ENCODE measurements at regions not wholly inside any gene's neighbourhood (a gene's known extent, or its start where the extent isn't known, plus 50 kb on each side); places are given as distances from the start of the nearest gene placed in this dataset.

DNA sequence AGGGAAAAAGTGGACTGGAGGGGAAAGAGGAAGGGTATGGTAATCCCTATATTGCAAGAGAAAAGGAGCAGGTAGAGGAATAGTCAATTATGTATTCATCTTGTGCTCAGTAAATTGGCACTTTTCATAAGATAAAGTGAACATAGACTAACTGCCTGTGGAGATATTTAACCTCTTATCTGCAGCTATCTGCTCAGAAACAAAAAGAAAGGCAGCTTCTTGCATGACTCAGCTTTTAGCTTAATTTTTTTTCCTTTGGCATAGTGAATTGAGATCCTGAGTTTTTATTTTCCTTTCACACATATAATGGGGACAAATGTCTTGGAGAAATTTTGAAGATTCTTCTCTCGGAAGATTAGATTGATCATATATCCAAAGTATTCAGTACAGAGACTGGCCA is 127.6 kb upstream of the F3 start:
- DNase-seq = no peak
- POLR2A ChIA-PET (ENCODE audit: unreplicated experiment) = interaction anchor here (0.6 to 0.8 kb wide), 9 partner anchors 8 to 1702 kb away, joined by 3 to 11 read pairs (median 5); no protein-coding TSS in a partner anchor
- H3K79me2 ChIP-seq (ENCODE audit: low read depth) = no peaks in the 10 kb centered on the region
- no peak for TF ChIP-seq EZH2 (IDR thresholded peaks at IDR 0.05; ENCODE audit: low read depth)
- TF ChIP-seq, protein P1, sequence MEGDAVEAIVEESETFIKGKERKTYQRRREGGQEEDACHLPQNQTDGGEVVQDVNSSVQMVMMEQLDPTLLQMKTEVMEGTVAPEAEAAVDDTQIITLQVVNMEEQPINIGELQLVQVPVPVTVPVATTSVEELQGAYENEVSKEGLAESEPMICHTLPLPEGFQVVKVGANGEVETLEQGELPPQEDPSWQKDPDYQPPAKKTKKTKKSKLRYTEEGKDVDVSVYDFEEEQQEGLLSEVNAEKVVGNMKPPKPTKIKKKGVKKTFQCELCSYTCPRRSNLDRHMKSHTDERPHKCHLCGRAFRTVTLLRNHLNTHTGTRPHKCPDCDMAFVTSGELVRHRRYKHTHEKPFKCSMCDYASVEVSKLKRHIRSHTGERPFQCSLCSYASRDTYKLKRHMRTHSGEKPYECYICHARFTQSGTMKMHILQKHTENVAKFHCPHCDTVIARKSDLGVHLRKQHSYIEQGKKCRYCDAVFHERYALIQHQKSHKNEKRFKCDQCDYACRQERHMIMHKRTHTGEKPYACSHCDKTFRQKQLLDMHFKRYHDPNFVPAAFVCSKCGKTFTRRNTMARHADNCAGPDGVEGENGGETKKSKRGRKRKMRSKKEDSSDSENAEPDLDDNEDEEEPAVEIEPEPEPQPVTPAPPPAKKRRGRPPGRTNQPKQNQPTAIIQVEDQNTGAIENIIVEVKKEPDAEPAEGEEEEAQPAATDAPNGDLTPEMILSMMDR (conservative IDR thresholded peaks at IDR 0.05) = no peak
- H2AFZ ChIP-seq = peak overlapping the region; percentile 1; the same call in 1 of the 2 replicates
- no peaks in the 10 kb centered on the region; the same call in 1 of the 2 replicates for H3F3A ChIP-seq (ENCODE audit: insufficient read depth, low read depth)
- no peaks in the 10 kb centered on the region for H3K9me2 ChIP-seq (ENCODE audit: insufficient read depth)
- peak overlapping the region; percentile 14 for H3K4me2 ChIP-seq
- H3K4me3 ChIP-seq = no peak overlapping the region
- H4K20me1 ChIP-seq (ENCODE audit: insufficient read depth) = no peaks in the 10 kb centered on the region
- BruUV-seq (replicated peaks) = no TSS peak
- H3K36me3 ChIP-seq (ENCODE audit: low read depth) = 0 out of 2 replicates have a peak, but pooled peaks cover 12% of the 10 kb centered on the region
- intact Hi-C loops (cut with micrococcal nuclease; ENCODE audit: unreplicated experiment) = no loop called here
- H3K4me1 ChIP-seq (replicated peaks; ENCODE audit: insufficient read depth) = peaks cover 14% of the 10 kb centered on the region
- peaks cover 5% of the 10 kb centered on the region; the same call in 1 of the 2 replicates for H3K9me3 ChIP-seq (ENCODE audit: insufficient read depth, low read depth)
- peak overlapping the region; percentile 38 for H3K27ac ChIP-seq
- H3K27me3 ChIP-seq (ENCODE audit: insufficient read depth, low read depth) = no peaks in the 10 kb centered on the region
- CTCF ChIA-PET = no interaction called here

DNA sequence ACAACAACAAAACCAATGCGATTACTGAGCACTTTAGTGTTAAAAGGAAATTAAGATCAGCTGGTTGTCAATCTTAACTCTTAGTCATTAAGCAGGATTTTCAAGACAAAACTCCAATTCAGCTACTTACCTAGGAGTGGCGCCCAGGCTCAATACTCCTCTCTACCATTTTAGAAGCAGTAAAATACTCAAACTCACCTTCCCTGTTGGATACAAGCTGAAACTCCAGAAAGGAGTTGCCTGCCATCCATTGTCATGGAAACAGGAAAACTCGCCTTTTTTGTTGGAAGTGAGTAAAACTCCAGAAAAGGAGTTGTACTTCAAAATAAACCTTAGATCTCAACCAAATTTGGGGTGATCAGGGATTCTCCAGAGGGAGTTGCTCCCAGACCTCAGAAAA is 127.0 kb upstream of the F3 start:
- Histone ChIP-seq H3K27me3 (ENCODE audit: insufficient read depth, low read depth) (no peaks in the 10 kb centered on the region), H3K4me2 (no peak overlapping the region), H3K9me2 (ENCODE audit: insufficient read depth) (no peaks in the 10 kb centered on the region), H3K9me3 (ENCODE audit: insufficient read depth, low read depth) (peaks cover 5% of the 10 kb centered on the region; the same call in 1 of the 2 replicates), H3F3A (ENCODE audit: insufficient read depth, low read depth) (no peaks in the 10 kb centered on the region; the same call in 1 of the 2 replicates), H3K4me3 (no peak overlapping the region), H3K36me3 (ENCODE audit: low read depth) (0 out of 2 replicates have a peak, but pooled peaks cover 12% of the 10 kb centered on the region), H3K79me2 (ENCODE audit: low read depth) (no peaks in the 10 kb centered on the region), H4K20me1 (ENCODE audit: insufficient read depth) (no peaks in the 10 kb centered on the region), H3K27ac (peak overlapping the region; percentile 38; the same call in 1 of the 2 replicates), H2AFZ (no peak overlapping the region), H3K4me1 (replicated peaks; ENCODE audit: insufficient read depth) (peaks cover 14% of the 10 kb centered on the region)
- POLR2A ChIA-PET (ENCODE audit: unreplicated experiment) = interaction anchor here (0.6 to 0.7 kb wide), 2 partner anchors 115 to 373 kb away, joined by 3 to 5 read pairs; no protein-coding TSS in a partner anchor
- no peak for TF ChIP-seq EZH2 (IDR thresholded peaks at IDR 0.05; ENCODE audit: low read depth)
- TF ChIP-seq, protein P1 (conservative IDR thresholded peaks at IDR 0.05) = no peak
- BruUV-seq (replicated peaks) = TSS peak; percentile 68
- intact Hi-C loops (cut with micrococcal nuclease; ENCODE audit: unreplicated experiment) = no loop called here
- DNase-seq = no peak
- CTCF ChIA-PET = no interaction called here

DNA sequence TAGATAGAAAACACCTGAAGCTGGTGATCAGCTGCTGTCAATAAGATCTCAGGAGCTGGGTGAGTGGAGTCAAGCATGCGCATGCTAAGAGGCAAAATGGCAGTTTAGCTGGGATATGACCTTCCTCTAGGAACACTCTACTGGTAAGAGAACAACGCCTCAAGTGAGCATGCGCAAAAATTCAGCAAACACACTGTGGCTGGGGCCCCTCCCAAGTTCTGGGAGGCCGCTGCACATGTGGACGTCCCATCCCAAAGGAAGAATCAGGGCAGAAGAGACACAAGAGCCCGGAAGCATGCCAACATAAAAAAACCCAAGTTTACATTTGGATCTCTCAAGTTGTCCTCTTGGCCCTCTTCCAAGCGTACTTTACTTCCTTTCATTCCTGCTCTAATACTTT is 126.3 kb upstream of the F3 start:
- Histone ChIP-seq H3K27ac (no peak overlapping the region), H3K9me2 (ENCODE audit: insufficient read depth) (no peaks in the 10 kb centered on the region), H3K4me1 (replicated peaks; ENCODE audit: insufficient read depth) (peaks cover 15% of the 10 kb centered on the region), H3F3A (ENCODE audit: insufficient read depth, low read depth) (no peaks in the 10 kb centered on the region; the same call in 1 of the 2 replicates), H3K9me3 (ENCODE audit: insufficient read depth, low read depth) (peaks cover 5% of the 10 kb centered on the region; the same call in 1 of the 2 replicates), H3K36me3 (ENCODE audit: low read depth) (0 out of 2 replicates have a peak, but pooled peaks cover 12% of the 10 kb centered on the region), H4K20me1 (ENCODE audit: insufficient read depth) (no peaks in the 10 kb centered on the region), H3K79me2 (ENCODE audit: low read depth) (no peaks in the 10 kb centered on the region), H3K27me3 (ENCODE audit: insufficient read depth, low read depth) (no peaks in the 10 kb centered on the region), H3K4me3 (no peak overlapping the region), H2AFZ (no peak overlapping the region), H3K4me2 (no peak overlapping the region)
- ChIA-PET POLR2A (ENCODE audit: unreplicated experiment) (interaction anchor here (0.7 kb wide), 1 partner anchor 116 kb away, joined by 5 read pairs; no protein-coding TSS in a partner anchor), CTCF (no interaction called here)
- TF ChIP-seq, protein P1 (conservative IDR thresholded peaks at IDR 0.05) = no peak
- no peak for TF ChIP-seq EZH2 (IDR thresholded peaks at IDR 0.05; ENCODE audit: low read depth)
- no TSS peak for BruUV-seq (replicated peaks)
- intact Hi-C loops (cut with micrococcal nuclease; ENCODE audit: unreplicated experiment) = no loop called here
- no peak for DNase-seq

All from PC-9 (cell line).